ENCODE measurements at regions not wholly inside any gene's neighbourhood (a gene's known extent, or its start where the extent isn't known, plus 50 kb on each side); places are given as distances from the start of the nearest gene placed in this dataset.

GRCh38 chr5:20618340-20618739 is 630.3 kb upstream of the CDH18 start:
- no peak for TF ChIP-seq EP300 (IDR thresholded peaks at IDR 0.05)
- no peak for TF ChIP-seq CTCF (IDR thresholded peaks at IDR 0.05)
